ENCODE measurements at regions not wholly inside any gene's neighbourhood (a gene's known extent, or its start where the extent isn't known, plus 50 kb on each side); places are given as distances from the start of the nearest gene placed in this dataset.
A peak's percentile ranks its signal among the peaks of the same experiment; 100 is the strongest.

DNA sequence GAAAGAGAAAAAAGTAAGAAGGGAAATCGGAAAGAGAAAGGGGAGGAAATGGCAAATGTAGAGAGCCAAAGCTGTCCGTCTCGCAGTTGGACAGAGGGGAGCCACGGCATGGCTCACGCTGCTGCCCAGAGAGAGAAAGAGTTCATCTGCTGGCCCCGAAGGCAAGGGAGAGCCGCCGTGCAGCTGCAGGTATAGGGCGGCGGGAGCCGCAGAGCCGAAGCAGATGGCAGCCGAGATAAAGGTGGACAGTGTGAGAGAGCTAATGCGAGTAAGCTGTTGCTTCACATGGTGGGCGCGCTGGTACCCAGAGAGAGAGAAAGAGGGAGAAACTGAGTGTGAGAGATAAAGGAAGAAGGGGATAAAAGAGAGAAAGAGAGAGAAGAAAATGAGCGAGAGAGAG is 188.4 kb upstream of the PPP1R26 start:
- no peak overlapping the region for H3K27ac Mint-ChIP-seq
- ATAC-seq, result no peak
- no peak for DNase-seq
- no peaks in the 10 kb centered on the region for H3K4me1 Mint-ChIP-seq
- CTCF ChIA-PET, result no interaction called here
- H3K27me3 Mint-ChIP-seq, result peaks cover 11% of the 10 kb centered on the region
- no peak overlapping the region for H3K4me3 Mint-ChIP-seq
- peaks cover 3% of the 10 kb centered on the region for H3K36me3 Mint-ChIP-seq
- H3K9me3 Mint-ChIP-seq (ENCODE audit: low read depth), result peaks cover 8% of the 10 kb centered on the region

DNA sequence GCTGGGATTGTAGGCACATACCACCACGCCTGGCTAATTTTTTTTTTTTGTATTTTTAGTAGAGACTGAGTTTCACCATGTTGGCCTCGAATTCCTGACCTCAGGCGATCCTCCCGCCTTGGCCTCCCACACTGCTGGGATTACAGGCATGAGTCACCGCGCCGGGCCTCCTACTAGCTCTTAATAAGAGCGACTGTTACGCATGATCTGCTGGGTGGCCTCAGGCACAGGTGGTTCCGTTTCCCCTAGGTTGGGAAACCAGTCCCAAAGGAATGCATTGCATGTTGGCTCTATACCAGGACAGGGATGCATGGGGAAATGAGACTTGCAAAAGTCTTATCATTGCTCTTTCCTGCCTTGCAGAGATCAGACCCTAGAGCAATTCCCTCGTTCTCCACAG is 184.7 kb upstream of the PPP1R26 start:
- Mint-ChIP-seq H3K27ac (no peak overlapping the region), H3K4me3 (no peak overlapping the region), H3K4me1 (no peaks in the 10 kb centered on the region), H3K27me3 (peaks cover 11% of the 10 kb centered on the region), H3K9me3 (ENCODE audit: low read depth) (no peaks in the 10 kb centered on the region), H3K36me3 (no peaks in the 10 kb centered on the region)
- CTCF ChIA-PET, result no interaction called here
- ATAC-seq (no peak), DNase-seq (no peak)

DNA sequence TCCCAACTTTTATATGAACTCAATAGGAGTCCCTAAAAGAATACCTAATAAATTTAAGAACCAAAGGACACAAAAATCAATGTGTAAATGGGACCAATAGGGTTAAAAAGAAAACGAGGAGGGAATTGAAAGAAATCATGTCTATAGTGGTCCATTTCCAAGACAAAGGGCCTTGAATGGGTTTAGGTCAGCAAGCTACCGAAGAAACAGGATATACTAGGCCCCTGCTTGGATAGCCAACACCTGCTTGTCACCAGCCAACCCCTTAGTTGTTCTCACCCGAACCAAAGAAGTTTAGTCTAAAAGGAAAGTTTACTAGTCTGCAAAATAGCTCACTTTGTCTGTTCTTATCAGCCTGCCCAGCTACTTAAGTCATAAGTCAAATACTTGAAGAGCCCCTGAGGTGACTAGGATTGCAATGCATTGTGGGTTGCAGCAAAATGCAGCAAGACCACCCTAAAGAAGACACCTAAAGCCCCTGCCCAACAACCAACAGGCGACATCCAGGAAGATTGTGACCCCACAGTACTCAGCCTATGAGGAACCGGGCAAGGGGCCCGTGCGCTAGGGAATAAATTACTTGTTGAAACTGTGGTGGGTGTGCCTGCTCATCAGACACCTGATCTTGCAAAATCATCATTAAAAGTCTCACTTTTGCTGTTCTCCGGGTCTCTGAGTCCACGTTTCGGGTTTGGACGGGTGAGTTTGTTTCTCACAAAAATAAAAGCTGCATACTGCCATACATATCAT is 183.9 kb upstream of the PPP1R26 start:
- Mint-ChIP-seq H3K9me3 (ENCODE audit: low read depth) (no peaks in the 10 kb centered on the region), H3K4me3 (no peak overlapping the region), H3K4me1 (no peaks in the 10 kb centered on the region), H3K36me3 (no peaks in the 10 kb centered on the region), H3K27me3 (peaks cover 7% of the 10 kb centered on the region), H3K27ac (no peak overlapping the region)
- CTCF ChIA-PET, result no interaction called here
- no peak for DNase-seq
- no peak for ATAC-seq

DNA sequence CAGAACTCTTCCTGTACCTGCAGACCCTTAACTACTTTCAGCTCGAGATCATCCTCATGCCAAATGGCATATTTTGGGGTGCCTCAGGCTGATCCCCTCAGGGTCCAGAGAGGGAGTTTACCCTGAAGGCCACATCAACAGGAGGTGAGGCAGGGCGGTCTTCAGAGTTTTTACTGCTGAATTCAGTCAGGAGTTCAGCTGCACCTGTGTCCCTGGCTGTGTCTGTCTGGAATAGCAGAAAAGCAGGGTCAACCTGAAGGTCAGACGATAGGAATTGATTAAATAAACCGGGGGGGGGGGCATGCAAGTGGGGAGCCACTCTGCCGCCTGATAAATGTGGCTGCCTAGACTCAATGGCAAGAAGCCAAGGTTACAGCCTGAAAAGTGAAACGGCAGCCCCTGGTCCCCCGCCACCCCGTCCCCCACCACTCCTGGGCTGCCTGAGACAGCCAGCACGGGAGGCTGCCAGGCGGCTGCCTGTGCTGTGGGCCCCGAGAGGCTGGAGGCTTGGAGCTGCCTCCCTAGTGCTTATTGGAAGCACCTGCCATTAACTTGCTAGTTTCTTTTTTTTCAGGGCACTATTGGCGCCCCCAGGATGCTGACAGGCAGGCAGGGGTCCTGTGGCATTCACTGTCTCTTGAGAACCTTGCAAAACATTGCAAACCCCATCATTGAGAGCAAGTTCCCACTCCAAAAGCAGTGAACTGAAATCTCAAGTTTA is 182.7 kb upstream of the PPP1R26 start:
- no peak overlapping the region for H3K4me3 Mint-ChIP-seq
- no peaks in the 10 kb centered on the region for H3K27me3 Mint-ChIP-seq
- H3K9me3 Mint-ChIP-seq (ENCODE audit: low read depth), result no peaks in the 10 kb centered on the region
- H3K27ac Mint-ChIP-seq, result no peak overlapping the region
- ATAC-seq (no peak), DNase-seq (no peak)
- CTCF ChIA-PET, result no interaction called here
- no peaks in the 10 kb centered on the region for H3K4me1 Mint-ChIP-seq
- no peaks in the 10 kb centered on the region for H3K36me3 Mint-ChIP-seq

DNA sequence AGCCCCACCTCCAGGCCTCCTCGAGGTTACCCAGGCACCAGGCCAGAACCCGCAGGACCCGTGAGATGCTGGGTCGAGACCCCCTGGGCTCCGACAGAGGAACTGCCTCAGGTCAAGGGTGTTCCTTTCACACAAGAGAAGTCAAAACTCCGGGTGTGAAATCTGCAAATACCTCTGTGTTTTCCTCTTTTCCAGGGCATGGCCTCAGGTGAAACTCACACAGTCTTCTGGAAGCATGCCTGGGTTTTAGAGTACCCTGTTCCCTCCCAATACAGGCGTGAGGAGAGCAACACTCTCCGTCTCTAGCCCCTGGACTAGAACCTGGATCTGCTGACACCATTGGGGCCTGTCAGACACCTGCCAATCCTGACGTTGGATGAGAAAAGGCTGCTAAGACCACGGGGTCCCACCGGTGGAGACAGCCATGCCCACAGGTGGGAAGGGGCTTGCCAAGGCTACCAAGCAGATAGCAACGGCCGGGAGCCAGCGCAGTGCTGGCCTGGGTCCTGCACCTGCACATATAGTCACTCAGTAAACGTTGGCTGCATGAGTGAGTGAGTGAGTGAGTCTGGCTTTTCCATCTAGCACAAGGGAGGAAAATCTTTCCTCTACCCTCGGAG is 182.0 kb upstream of the PPP1R26 start:
- DNase-seq, result no peak
- no peaks in the 10 kb centered on the region for H3K27me3 Mint-ChIP-seq
- H3K36me3 Mint-ChIP-seq, result no peaks in the 10 kb centered on the region
- H3K4me3 Mint-ChIP-seq, result no peak overlapping the region
- no peaks in the 10 kb centered on the region for H3K4me1 Mint-ChIP-seq
- CTCF ChIA-PET, result no interaction called here
- ATAC-seq, result no peak
- H3K9me3 Mint-ChIP-seq (ENCODE audit: low read depth), result no peaks in the 10 kb centered on the region
- H3K27ac Mint-ChIP-seq, result no peak overlapping the region

DNA sequence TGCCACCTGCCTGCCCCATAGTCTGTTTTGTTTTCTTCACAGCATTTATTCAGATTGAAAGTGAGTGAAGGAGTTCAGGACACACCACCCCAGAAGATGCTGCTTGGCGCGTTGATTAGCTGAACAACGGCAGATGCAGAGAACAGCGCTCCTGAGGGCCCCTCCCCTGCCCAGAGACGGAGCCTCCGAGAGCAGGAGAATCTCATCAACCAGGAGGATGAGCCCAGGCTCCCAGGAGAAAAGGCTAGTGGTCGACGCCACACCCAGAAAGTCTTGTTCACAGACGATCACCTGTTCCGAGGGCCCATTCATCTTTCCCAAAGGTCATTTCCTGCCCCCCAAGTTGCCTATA is 180.4 kb upstream of the PPP1R26 start:
- Mint-ChIP-seq H3K4me3 (no peak overlapping the region), H3K4me1 (no peaks in the 10 kb centered on the region), H3K27me3 (no peaks in the 10 kb centered on the region), H3K36me3 (no peaks in the 10 kb centered on the region), H3K27ac (no peak overlapping the region), H3K9me3 (ENCODE audit: low read depth) (no peaks in the 10 kb centered on the region)
- ATAC-seq (no peak), DNase-seq (peak; percentile 11)
- CTCF ChIA-PET, result no interaction called here

DNA sequence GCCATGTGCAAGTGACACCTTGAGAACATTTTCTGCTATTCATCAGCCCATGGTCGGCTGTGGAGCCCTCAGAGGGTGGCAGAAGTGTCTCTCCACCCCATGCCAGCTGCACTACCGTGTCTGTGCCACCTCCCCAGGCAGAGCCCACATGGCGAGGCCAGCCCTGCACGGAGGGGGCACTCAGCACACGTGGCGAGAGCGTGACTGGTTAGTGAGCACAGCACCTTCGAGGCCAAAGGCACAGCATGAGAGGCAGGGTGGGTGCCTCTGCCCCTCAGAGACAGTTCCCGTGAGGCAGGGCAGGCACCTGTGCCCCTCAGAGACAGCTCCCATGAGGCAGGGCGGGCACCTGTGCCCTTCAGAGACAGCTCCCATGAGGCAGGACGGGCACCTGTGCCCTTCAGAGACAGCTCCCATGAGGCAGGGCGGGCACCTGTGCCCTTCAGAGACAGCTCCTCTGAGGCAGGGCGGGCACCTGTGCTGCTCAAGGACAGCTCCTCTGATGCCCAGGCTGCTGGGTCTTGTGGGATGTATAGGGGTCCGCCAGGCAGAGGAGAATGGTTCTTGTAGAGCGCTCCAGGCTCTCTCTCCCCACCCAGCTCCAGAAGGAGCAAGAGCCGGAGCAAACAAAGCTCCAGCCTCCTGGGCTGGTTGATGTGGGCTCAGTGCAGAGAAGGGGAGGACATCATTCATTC is 179.8 kb upstream of the PPP1R26 start:
- Mint-ChIP-seq H3K4me3 (no peak overlapping the region), H3K9me3 (ENCODE audit: low read depth) (no peaks in the 10 kb centered on the region), H3K27me3 (no peaks in the 10 kb centered on the region), H3K4me1 (no peaks in the 10 kb centered on the region), H3K27ac (no peak overlapping the region), H3K36me3 (no peaks in the 10 kb centered on the region)
- CTCF ChIA-PET, result no interaction called here
- DNase-seq, result peak; percentile 15
- ATAC-seq, result no peak

DNA sequence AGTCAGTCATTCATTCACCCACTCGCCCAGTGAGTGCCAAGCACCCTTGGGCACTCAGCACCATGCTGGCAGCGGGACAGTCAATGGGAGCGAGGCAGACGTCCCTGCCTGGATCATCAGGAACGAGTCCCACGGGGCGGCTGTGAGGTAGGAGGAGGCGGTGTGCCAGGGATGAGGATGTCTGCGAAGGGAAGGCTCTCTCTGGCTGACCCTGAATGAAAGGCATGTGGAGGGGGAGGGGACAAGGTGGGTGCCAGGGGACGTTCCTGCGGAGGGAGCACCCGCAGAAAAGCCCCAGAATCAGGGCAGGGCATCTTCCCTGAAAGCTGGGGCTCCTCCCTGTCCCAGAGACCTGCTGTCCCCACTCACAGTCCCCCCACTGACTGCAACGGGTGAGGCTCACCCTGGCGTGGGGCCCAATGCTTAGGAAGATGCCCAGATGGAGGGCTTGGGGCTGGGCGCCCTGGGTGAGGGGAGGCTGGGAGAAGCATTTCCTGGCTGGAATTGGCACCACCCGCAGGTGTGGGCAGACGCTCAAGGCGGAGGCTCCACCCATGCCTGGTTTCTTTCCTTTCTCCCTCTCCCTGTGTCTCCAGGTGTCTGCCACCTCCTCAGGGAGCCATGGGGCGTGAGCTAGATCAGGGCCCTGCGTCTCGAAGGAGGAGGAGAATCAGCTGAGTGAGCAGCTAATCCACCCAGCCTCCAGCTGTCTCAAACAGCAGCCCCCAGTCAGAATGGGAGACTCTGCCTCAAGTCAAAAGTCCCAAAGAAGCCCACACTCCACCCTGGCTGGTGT is 179.0 kb upstream of the PPP1R26 start:
- H3K9me3 Mint-ChIP-seq (ENCODE audit: low read depth), result no peaks in the 10 kb centered on the region
- DNase-seq, result peak; percentile 22

DNA sequence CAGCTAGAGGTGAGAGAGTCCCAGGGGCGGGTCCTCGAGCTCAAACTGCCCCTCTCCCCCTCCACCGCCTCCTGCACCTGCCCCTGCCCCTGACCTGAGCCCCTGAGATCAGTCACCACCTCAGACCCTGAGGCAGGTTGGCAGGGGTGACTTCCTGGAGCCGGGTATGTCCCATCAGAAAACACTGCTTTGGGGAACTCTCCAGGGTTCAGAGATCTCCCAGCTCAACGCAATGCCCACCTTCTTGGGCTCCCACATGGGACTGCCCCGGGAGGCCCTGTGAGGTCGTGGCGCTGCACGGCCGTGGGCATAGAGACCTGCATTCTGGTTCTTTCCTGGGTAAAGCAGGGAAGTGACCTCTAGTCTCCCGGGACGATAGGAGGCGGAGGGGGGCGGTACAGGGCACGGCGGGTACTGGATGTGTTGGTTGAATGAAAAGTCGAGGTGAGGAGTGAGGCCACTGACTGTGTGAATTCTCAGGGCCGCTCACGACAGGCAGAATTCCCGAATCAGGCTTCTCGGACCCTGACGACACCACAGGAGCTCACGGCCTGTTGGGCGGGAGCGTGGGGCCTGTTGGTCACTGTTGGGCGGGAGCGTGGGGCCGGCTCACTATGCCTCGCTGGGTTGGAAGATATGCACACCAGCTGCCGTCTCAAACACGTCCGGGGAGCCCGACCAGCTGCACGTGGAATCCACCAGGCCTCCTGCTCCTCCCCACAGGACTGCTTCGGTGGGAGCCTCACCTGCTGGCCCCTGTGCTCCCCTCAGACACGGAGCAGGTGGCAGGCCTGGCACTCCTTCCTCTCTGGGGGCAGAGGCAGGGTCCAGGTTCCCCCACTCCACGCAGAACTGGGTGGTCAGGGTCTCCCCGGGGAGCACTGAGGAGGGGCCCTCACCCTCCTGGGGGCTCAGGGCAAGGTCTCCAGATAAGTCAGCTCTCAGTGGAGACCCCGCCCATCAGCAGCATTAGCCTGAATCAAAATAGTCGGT is 178.0 kb upstream of the PPP1R26 start:
- DNase-seq, result no peak
- Mint-ChIP-seq H3K36me3 (no peaks in the 10 kb centered on the region), H3K4me3 (no peak overlapping the region), H3K4me1 (no peaks in the 10 kb centered on the region), H3K9me3 (ENCODE audit: low read depth) (no peaks in the 10 kb centered on the region), H3K27me3 (no peaks in the 10 kb centered on the region), H3K27ac (no peak overlapping the region)
- ATAC-seq, result no peak
- CTCF ChIA-PET, result no interaction called here

More for the DNA sequence above, 179.0 kb upstream of the PPP1R26 start:
- CTCF ChIA-PET, result no interaction called here
- Mint-ChIP-seq H3K27me3 (no peaks in the 10 kb centered on the region), H3K27ac (no peak overlapping the region), H3K4me3 (no peak overlapping the region), H3K4me1 (no peaks in the 10 kb centered on the region), H3K36me3 (no peaks in the 10 kb centered on the region)
- ATAC-seq, result no peak

DNA sequence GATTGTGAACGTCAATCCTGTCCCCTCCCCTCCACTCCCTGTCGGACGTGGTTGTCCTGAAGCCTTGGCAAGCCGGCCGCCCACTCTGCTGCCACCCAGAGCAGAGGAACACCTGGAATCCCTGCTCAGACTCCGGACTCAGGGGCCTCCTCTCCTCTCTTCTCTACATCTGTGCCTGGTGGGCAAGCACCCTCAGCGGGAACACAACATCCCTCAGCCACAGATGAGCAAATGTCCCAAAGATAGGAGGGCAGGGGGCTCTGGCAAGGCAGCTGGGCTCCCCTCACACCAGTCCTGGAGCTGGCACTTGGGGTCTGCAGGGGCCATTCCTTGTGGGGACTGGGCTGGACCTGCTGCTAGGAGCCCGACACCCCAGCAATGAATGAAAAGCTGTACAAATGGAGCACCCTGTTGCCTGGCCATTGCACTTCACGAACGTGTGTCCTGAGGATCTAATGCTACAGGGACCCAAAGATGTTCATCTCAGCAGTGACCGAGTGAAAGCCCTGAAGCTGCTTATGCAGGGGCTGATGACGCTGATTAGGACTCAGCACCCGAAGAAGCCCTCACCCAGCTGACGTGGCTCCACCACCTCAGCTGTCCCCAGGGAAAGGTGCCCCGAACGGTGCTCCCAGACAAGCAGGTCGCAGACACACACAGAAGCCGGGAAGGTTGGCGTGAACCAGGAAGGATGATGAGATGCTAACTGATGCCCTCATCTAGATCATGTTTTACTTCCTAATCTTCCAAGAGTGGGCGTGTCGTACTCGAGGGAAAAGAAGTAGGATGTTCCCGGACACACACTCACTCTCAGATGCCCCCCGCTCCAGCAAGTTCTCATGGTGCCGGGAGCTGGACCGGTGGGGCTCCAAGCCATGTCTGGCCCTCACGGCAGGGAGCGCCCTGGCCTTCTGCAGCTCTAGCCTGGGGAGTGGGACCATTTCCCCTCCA is 177.0 kb upstream of the PPP1R26 start:
- no peak for ATAC-seq
- Mint-ChIP-seq H3K9me3 (ENCODE audit: low read depth) (no peaks in the 10 kb centered on the region), H3K27me3 (no peaks in the 10 kb centered on the region), H3K27ac (no peak overlapping the region), H3K36me3 (no peaks in the 10 kb centered on the region), H3K4me3 (no peak overlapping the region), H3K4me1 (no peaks in the 10 kb centered on the region)
- DNase-seq, result no peak
- CTCF ChIA-PET, result no interaction called here

DNA sequence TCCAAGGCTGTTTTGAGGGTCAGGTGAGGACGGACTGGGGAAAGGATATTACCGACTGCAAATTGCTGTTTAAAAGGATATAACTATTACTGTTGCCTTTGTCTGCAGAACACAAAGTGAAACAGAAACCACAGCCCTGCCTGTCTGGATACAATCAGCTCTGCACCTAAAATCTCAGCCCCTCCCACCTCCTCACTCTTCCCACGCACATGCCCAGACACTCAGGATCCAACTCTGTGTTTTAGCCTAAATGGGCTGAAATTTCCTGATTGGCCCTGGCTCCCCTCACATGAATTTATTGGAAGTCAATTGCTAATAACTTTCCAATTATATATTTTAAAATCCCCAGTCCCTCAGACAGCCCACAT is 176.3 kb upstream of the PPP1R26 start:
- Mint-ChIP-seq H3K4me1 (no peaks in the 10 kb centered on the region), H3K4me3 (no peak overlapping the region), H3K27ac (no peak overlapping the region), H3K27me3 (no peaks in the 10 kb centered on the region), H3K36me3 (no peaks in the 10 kb centered on the region), H3K9me3 (ENCODE audit: low read depth) (no peaks in the 10 kb centered on the region)
- no peak for ATAC-seq
- CTCF ChIA-PET, result no interaction called here
- DNase-seq, result no peak
